ENCODE measurements at regions not wholly inside any gene's neighbourhood (a gene's known extent, or its start where the extent isn't known, plus 50 kb on each side); places are given as distances from the start of the nearest gene placed in this dataset.

DNA sequence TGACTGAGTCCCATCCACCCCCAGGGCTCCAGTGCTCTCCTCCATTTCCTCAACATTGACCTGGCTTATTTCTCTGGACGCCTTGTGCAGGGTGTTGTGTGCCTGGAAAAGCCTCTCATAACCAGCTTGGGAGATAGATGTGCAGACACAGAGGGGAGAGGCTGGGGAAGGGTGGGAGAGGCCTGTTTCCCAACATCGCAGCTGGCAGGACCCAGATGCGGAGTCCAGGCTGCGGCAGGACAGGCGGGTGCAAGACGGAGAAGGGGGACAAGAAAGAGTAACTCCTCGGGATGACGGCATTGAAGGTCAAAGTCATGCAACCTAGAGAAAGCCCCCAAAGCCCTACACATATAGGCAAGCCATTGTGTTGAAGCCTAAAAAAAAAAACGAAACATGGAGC is 54.1 kb upstream of the ANTXRL start (continued):
- TF ChIP-seq POLR2AphosphoS5 (IDR thresholded peaks at IDR 0.05; ENCODE audit: low read depth) (no peak), ZNF331 (CRISPR knock-in tag; IDR thresholded peaks at IDR 0.05; ENCODE audit: low read depth) (no peak), ZNF114 (CRISPR knock-in tag; IDR thresholded peaks at IDR 0.05) (no peak), CREB1 (CRISPR knock-in tag; IDR thresholded peaks at IDR 0.05; ENCODE audit: low read depth) (no peak), STAT1 (IDR thresholded peaks at IDR 0.05; ENCODE audit: unreplicated experiment) (no peak), EZH2phosphoT487 (IDR thresholded peaks at IDR 0.05; ENCODE audit: unreplicated experiment) (no peak), EZH2 (IDR thresholded peaks at IDR 0.05; ENCODE audit: low read depth, unreplicated experiment) (no peak)

GRCh38 chr10:46233181-46233580 is 53.6 kb upstream of the ANTXRL start:
- no peak overlapping the region for H3K4me2 ChIP-seq
- Mint-ChIP-seq H3K27ac (no peak overlapping the region; the same call in 1 of the 2 replicates), H3K4me3 (no peak overlapping the region), H3K4me1 (peaks cover 3% of the 10 kb centered on the region; the same call in 2 of the 3 replicates), H3K9me3 (no peaks in the 10 kb centered on the region), H3K27me3 (ENCODE audit: insufficient read depth, low read depth, poor library complexity) (peaks cover 3% of the 10 kb centered on the region), H3K36me3 (ENCODE audit: low read depth) (no peaks in the 10 kb centered on the region; the same call in 2 of the 3 replicates)
- H3K9me2 ChIP-seq (ENCODE audit: insufficient read depth), result no peaks in the 10 kb centered on the region
- H3F3A ChIP-seq (replicated peaks; ENCODE audit: low read depth), result no peaks in the 10 kb centered on the region
- H3K27ac ChIP-seq (ENCODE audit: low read depth), result no peak overlapping the region
- no peak overlapping the region for H3K4me3 ChIP-seq
- no peaks in the 10 kb centered on the region for H3K27me3 ChIP-seq (ENCODE audit: insufficient read depth)
- H4K20me1 ChIP-seq (replicated peaks; ENCODE audit: insufficient read depth), result no peaks in the 10 kb centered on the region
- ATAC-seq (no peak), DNase-seq (ENCODE audit: low spot score) (no peak)
- 0 out of 2 replicates have a peak, but pooled peaks cover 5% of the 10 kb centered on the region for H3K4me1 ChIP-seq (ENCODE audit: insufficient read depth)
- no peak overlapping the region for H2AFZ ChIP-seq
- H3K79me2 ChIP-seq (replicated peaks; ENCODE audit: insufficient read depth), result no peaks in the 10 kb centered on the region
- H3K36me3 ChIP-seq (ENCODE audit: insufficient read depth), result no peaks in the 10 kb centered on the region
- TF ChIP-seq STAT1 (IDR thresholded peaks at IDR 0.05; ENCODE audit: unreplicated experiment) (no peak), NANOG (IDR thresholded peaks at IDR 0.05; ENCODE audit: borderline replicate concordance) (no peak), REST (IDR thresholded peaks at IDR 0.05; ENCODE audit: unreplicated experiment) (no peak), EZH2phosphoT487 (IDR thresholded peaks at IDR 0.05; ENCODE audit: unreplicated experiment) (no peak), JUNB (IDR thresholded peaks at IDR 0.05; ENCODE audit: unreplicated experiment) (no peak), ZNF331 (CRISPR knock-in tag; IDR thresholded peaks at IDR 0.05; ENCODE audit: low read depth) (no peak), ZNF462 (CRISPR knock-in tag; IDR thresholded peaks at IDR 0.05) (no peak), ZNF114 (CRISPR knock-in tag; IDR thresholded peaks at IDR 0.05) (no peak), EZH2 (IDR thresholded peaks at IDR 0.05; ENCODE audit: low read depth, unreplicated experiment) (no peak), CREB1 (CRISPR knock-in tag; IDR thresholded peaks at IDR 0.05; ENCODE audit: low read depth) (no peak)
- TF ChIP-seq, protein P1, sequence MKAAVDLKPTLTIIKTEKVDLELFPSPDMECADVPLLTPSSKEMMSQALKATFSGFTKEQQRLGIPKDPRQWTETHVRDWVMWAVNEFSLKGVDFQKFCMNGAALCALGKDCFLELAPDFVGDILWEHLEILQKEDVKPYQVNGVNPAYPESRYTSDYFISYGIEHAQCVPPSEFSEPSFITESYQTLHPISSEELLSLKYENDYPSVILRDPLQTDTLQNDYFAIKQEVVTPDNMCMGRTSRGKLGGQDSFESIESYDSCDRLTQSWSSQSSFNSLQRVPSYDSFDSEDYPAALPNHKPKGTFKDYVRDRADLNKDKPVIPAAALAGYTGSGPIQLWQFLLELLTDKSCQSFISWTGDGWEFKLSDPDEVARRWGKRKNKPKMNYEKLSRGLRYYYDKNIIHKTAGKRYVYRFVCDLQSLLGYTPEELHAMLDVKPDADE (IDR thresholded peaks at IDR 0.05), result no peak
- TF ChIP-seq, protein P2, sequence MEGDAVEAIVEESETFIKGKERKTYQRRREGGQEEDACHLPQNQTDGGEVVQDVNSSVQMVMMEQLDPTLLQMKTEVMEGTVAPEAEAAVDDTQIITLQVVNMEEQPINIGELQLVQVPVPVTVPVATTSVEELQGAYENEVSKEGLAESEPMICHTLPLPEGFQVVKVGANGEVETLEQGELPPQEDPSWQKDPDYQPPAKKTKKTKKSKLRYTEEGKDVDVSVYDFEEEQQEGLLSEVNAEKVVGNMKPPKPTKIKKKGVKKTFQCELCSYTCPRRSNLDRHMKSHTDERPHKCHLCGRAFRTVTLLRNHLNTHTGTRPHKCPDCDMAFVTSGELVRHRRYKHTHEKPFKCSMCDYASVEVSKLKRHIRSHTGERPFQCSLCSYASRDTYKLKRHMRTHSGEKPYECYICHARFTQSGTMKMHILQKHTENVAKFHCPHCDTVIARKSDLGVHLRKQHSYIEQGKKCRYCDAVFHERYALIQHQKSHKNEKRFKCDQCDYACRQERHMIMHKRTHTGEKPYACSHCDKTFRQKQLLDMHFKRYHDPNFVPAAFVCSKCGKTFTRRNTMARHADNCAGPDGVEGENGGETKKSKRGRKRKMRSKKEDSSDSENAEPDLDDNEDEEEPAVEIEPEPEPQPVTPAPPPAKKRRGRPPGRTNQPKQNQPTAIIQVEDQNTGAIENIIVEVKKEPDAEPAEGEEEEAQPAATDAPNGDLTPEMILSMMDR (conservative IDR thresholded peaks at IDR 0.05; ENCODE audit: low read depth in 2 of 2), result no peak

Measured in GM23338 (cell line).